ENCODE measurements at regions not wholly inside any gene's neighbourhood (a gene's known extent, or its start where the extent isn't known, plus 50 kb on each side); places are given as distances from the start of the nearest gene placed in this dataset.
"Not testable (repeated sequence)": the region's sequence is repeated elsewhere in the genome, so short reads cannot be mapped to it uniquely, and the experiment has no call there.

GRCh38 chr4:180336494-180337090 lies 1906.6 kb upstream of the TENM3 start:
- Mint-ChIP-seq H3K27me3 (ENCODE audit: insufficient read depth, unreplicated experiment) (no peaks in the 10 kb centered on the region), H3K36me3 (ENCODE audit: insufficient read depth, unreplicated experiment) (no peaks in the 10 kb centered on the region), H3K27ac (ENCODE audit: low read depth, unreplicated experiment) (no peak overlapping the region), H3K4me1 (ENCODE audit: insufficient read depth, unreplicated experiment) (peaks cover 6% of the 10 kb centered on the region), H3K9me3 (ENCODE audit: unreplicated experiment) (no peaks in the 10 kb centered on the region), H3K4me3 (ENCODE audit: unreplicated experiment) (no peak overlapping the region)
- intact Hi-C loops (cut with micrococcal nuclease), result no loop called here
- no peak for TF ChIP-seq CTCF (IDR thresholded peaks at IDR 0.05; ENCODE audit: unreplicated experiment)
- DNase-seq (ENCODE audit: unreplicated experiment), result no peak
- CTCF ChIA-PET, result no interaction called here
- BruUV-seq (replicated peaks), result no TSS peak
- POLR2A ChIA-PET, result no interaction called here

GRCh38 chr4:180341926-180342325 lies 1901.3 kb upstream of the TENM3 start:
- no peak for TF ChIP-seq CTCF (IDR thresholded peaks at IDR 0.05; ENCODE audit: unreplicated experiment)
- no peaks in the 10 kb centered on the region for H3K9me3 Mint-ChIP-seq (ENCODE audit: unreplicated experiment)
- no peaks in the 10 kb centered on the region for H3K36me3 Mint-ChIP-seq (ENCODE audit: insufficient read depth, unreplicated experiment)
- intact Hi-C loops (cut with micrococcal nuclease), result no loop called here
- no peak for DNase-seq (ENCODE audit: unreplicated experiment)
- no peak overlapping the region for H3K4me3 Mint-ChIP-seq (ENCODE audit: unreplicated experiment)
- BruUV-seq (replicated peaks), result no TSS peak
- no peak overlapping the region for H3K27ac Mint-ChIP-seq (ENCODE audit: low read depth, unreplicated experiment)
- H3K27me3 Mint-ChIP-seq (ENCODE audit: insufficient read depth, unreplicated experiment), result no peaks in the 10 kb centered on the region
- H3K4me1 Mint-ChIP-seq (ENCODE audit: insufficient read depth, unreplicated experiment), result no peaks in the 10 kb centered on the region
- CTCF ChIA-PET, result no interaction called here
- POLR2A ChIA-PET, result no interaction called here

- TF ChIP-seq CTCF (IDR thresholded peaks at IDR 0.05; ENCODE audit: unreplicated experiment), result no peak
- Mint-ChIP-seq H3K27me3 (ENCODE audit: insufficient read depth, unreplicated experiment) (no peaks in the 10 kb centered on the region), H3K4me3 (ENCODE audit: unreplicated experiment) (no peak overlapping the region), H3K36me3 (ENCODE audit: insufficient read depth, unreplicated experiment) (no peaks in the 10 kb centered on the region), H3K4me1 (ENCODE audit: insufficient read depth, unreplicated experiment) (peaks cover 10% of the 10 kb centered on the region), H3K27ac (ENCODE audit: low read depth, unreplicated experiment) (no peak overlapping the region), H3K9me3 (ENCODE audit: unreplicated experiment) (no peaks in the 10 kb centered on the region)
- intact Hi-C loops (cut with micrococcal nuclease), result no loop called here
- CTCF ChIA-PET, result interaction anchor here (1.2 kb wide), 1 partner anchor 99 kb away, joined by 3 read pairs; no protein-coding TSS in a partner anchor
- POLR2A ChIA-PET, result no interaction called here
- DNase-seq (ENCODE audit: unreplicated experiment), result peak; percentile 11
- BruUV-seq (replicated peaks), result no TSS peak
Observed at GRCh38 chr4:180350901-180351300, 1892.3 kb upstream of the TENM3 start.

- Mint-ChIP-seq H3K4me3 (ENCODE audit: unreplicated experiment) (no peak overlapping the region), H3K4me1 (ENCODE audit: insufficient read depth, unreplicated experiment) (no peaks in the 10 kb centered on the region), H3K27me3 (ENCODE audit: insufficient read depth, unreplicated experiment) (no peaks in the 10 kb centered on the region), H3K36me3 (ENCODE audit: insufficient read depth, unreplicated experiment) (no peaks in the 10 kb centered on the region), H3K9me3 (ENCODE audit: unreplicated experiment) (peaks cover 8% of the 10 kb centered on the region), H3K27ac (ENCODE audit: low read depth, unreplicated experiment) (no peak overlapping the region)
- BruUV-seq (replicated peaks), result no TSS peak
- no peak for DNase-seq (ENCODE audit: unreplicated experiment)
- no peak for TF ChIP-seq CTCF (IDR thresholded peaks at IDR 0.05; ENCODE audit: unreplicated experiment)
- POLR2A ChIA-PET, result interaction anchor here (0.6 kb wide), 1 partner anchor 828 kb away, joined by 3 read pairs; no protein-coding TSS in a partner anchor
- CTCF ChIA-PET, result interaction anchor here (0.6 kb wide), 1 partner anchor 557 kb away, joined by 3 read pairs; no protein-coding TSS in a partner anchor
- intact Hi-C loops (cut with micrococcal nuclease), result no loop called here
Observed at GRCh38 chr4:180356766-180357165, 1886.4 kb upstream of the TENM3 start.

- POLR2A ChIA-PET; DNase-seq (ENCODE audit: unreplicated experiment); H3K27ac Mint-ChIP-seq (ENCODE audit: low read depth, unreplicated experiment); intact Hi-C loops (cut with micrococcal nuclease); BruUV-seq (replicated peaks); H3K4me3 Mint-ChIP-seq (ENCODE audit: unreplicated experiment); H3K4me1 Mint-ChIP-seq (ENCODE audit: insufficient read depth, unreplicated experiment); H3K9me3 Mint-ChIP-seq (ENCODE audit: unreplicated experiment); H3K36me3 Mint-ChIP-seq (ENCODE audit: insufficient read depth, unreplicated experiment); H3K27me3 Mint-ChIP-seq (ENCODE audit: insufficient read depth, unreplicated experiment); CTCF ChIA-PET: not testable (repeated sequence)
Observed at GRCh38 chr4:180360113-180360512, 1883.1 kb upstream of the TENM3 start.
